Pancreas (tissue), 10 donors: ENCODE measurements at regions not wholly inside any gene's neighbourhood (a gene's known extent, or its start where the extent isn't known, plus 50 kb on each side); places are given as distances from the start of the nearest gene placed in this dataset.

Source experiments
- ATAC-seq, 4 donors: fragments of 200-7000 bp; cut with Tn5 transposase; one replicate each; pipeline versions ENCODE4 v1.8.0 to v1.9.1; 2020; ENCODE audit warnings: mild to moderate bottlenecking in 4 of 4, moderate library complexity in 4 of 4
- DNase-seq, 6 donors: peaks; one replicate each; pipeline ENCODE4 v3.0.0-alpha.2; 2020
- FAIRE-seq: peaks from 2 replicates; lab custom pipeline; 2012; peaks lifted over from hg19 to GRCh38; lab: Jason Lieb, UNC
- H3K27ac ChIP-seq, 4 donors: fragments of 200-600 bp; sonication (generic); 1 replicate in 3 of 4; 2 replicates in 1 of 4; pipeline versions ENCODE4 v1.5.0 to v1.8.0; 2020
- H3K27me3 ChIP-seq, 4 donors: fragments of 200-600 bp; one replicate each; pipeline ENCODE4 v1.8.0; 2021
- H3K36me3 ChIP-seq, 3 donors: fragments of 200-600 bp; sonication (generic) in 1 of 3; one replicate each; pipeline versions ENCODE4 v1.5.0 to v1.8.0; 2020 to 2021
- H3K4me1 ChIP-seq, 3 donors: fragments of 200-600 bp; one replicate each; pipeline ENCODE4 v1.8.0; 2021
- H3K4me3 ChIP-seq, 4 donors: fragments of 200-600 bp; sonication (generic) in 2 of 4; one replicate each; pipeline versions ENCODE4 v1.5.0 to v1.8.0; 2020 to 2021
- H3K9me3 ChIP-seq, 4 donors: fragments of 200-600 bp; one replicate each; pipeline ENCODE4 v1.8.0; 2021
- WGBS, 2 donors: extraction: QIAGEN DNeasy Blood & Tissue Kit; methylation state at CpG; one replicate each; pipeline ENCODE4 v1.1.7; 2013; 5-methylcytosine and 5-hydroxymethylcytosine counted together
- intact Hi-C, 3 donors: fragments of 100-400 bp; cut with DNase I; formaldehyde crosslinking; loops; one replicate each; pipeline versions ENCODE4 v1.11.1 to v1.14.2; 2022
- TF ChIP-seq, protein P1 (sequence below), 4 donors: fragments of 200-600 bp; sonication (generic) in 3 of 4; IDR thresholded peaks; one replicate each; pipeline versions ENCODE4 v1.5.0 to v1.8.0; 2021; ENCODE audit warnings: antibody characterized with exemption in 4 of 4
- donor health status: healthy with polysubstance abuse.
- donor health status: DM: no; HTN: no; CAD: no; lungs with moderate emphysema.
- donor health status: DM: no; HTN: no; CAD: no.
- donor health status: control.
- donor health status: control.
- donor health status: Bipolar disorder and iron deficiency.
- donor health status: DM: yes; HTN: yes; CAD: no.
- donor health status: DM: no; HTN: no; CAD: no.
- donor health status: DM: no; HTN: no; CAD: no.
- donor health status: DM: yes; HTN: yes; CAD: no.

- ATAC-seq (no peak), DNase-seq (no peak), FAIRE-seq (no peak)
- Histone ChIP-seq H3K4me3 (no peak overlapping the region), H3K4me1 (no peaks in the 10 kb centered on the region), H3K36me3 (no peaks in the 10 kb centered on the region), H3K27me3 (no peaks in the 10 kb centered on the region), H3K9me3 (no peaks in the 10 kb centered on the region), H3K27ac (no peak overlapping the region)
- WGBS, 2 donors, result 51% methylated on average over 3 of the region's 3 CpGs
- TF ChIP-seq, protein P1, sequence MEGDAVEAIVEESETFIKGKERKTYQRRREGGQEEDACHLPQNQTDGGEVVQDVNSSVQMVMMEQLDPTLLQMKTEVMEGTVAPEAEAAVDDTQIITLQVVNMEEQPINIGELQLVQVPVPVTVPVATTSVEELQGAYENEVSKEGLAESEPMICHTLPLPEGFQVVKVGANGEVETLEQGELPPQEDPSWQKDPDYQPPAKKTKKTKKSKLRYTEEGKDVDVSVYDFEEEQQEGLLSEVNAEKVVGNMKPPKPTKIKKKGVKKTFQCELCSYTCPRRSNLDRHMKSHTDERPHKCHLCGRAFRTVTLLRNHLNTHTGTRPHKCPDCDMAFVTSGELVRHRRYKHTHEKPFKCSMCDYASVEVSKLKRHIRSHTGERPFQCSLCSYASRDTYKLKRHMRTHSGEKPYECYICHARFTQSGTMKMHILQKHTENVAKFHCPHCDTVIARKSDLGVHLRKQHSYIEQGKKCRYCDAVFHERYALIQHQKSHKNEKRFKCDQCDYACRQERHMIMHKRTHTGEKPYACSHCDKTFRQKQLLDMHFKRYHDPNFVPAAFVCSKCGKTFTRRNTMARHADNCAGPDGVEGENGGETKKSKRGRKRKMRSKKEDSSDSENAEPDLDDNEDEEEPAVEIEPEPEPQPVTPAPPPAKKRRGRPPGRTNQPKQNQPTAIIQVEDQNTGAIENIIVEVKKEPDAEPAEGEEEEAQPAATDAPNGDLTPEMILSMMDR (IDR thresholded peaks at IDR 0.05), result no peak
- intact Hi-C loops, result no loop called here
These were observed 383.7 kb upstream of the ZNF507 start for GRCh38 chr19:31961667-31962066.

- no peaks in the 10 kb centered on the region for H3K36me3 ChIP-seq
- H3K4me3 ChIP-seq, result no peak overlapping the region
- WGBS, 2 donors, result 7 to 9% methylated on average over 5 of the region's 5 CpGs
- H3K27me3 ChIP-seq, result no peaks in the 10 kb centered on the region
- DNase-seq (no peak), FAIRE-seq (no peak), ATAC-seq (no peak)
- H3K9me3 ChIP-seq, result no peaks in the 10 kb centered on the region
- TF ChIP-seq, protein P1 (IDR thresholded peaks at IDR 0.05), result no peak
- H3K4me1 ChIP-seq, result no peaks in the 10 kb centered on the region
- intact Hi-C loops, result no loop called here
- H3K27ac ChIP-seq, result no peak overlapping the region
These were observed 382.8 kb upstream of the ZNF507 start for GRCh38 chr19:31962561-31962996.

GRCh38 chr19:31963746-31964145, 381.7 kb upstream of the ZNF507 start:
- WGBS, 2 donors, result 83% methylated on average over 4 of the region's 4 CpGs
- no peak for FAIRE-seq

DNA sequence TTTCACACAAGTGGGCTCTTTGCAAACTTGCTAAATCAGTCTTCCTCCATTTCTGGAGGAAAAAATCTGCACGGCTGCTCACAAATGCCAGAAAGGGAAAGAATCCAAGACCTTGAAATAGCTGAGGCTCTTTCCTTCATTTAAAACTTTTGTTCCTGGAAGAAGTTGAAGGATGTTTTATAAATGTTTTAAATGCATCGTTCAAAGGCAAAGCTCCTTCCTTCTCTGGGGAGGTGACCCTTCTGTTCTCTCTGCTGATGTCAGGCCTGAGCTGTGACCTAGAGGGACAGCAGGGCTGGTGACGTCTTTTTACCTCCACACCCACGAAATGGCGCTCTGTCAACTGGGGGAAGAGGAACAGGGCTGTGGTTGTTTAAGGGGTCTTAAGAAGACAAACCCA, 376.4 kb upstream of the ZNF507 start:
- Histone ChIP-seq H3K36me3 (no peaks in the 10 kb centered on the region), H3K9me3 (no peaks in the 10 kb centered on the region), H3K4me1 (no peaks in the 10 kb centered on the region), H3K27ac (no peak overlapping the region), H3K27me3 (peaks cover 0 to 6% (median 0%) of the 10 kb centered on the region in 4 donors), H3K4me3 (no peak overlapping the region)
- DNase-seq (no peak), FAIRE-seq (no peak), ATAC-seq (no peak)
- 33 to 42% methylated on average over 5 of the region's 5 CpGs for whole genome bisulfite sequencing, 2 donors
- TF ChIP-seq, protein P1 (IDR thresholded peaks at IDR 0.05), result no peak
- intact Hi-C loops, result no loop called here

More at GRCh38 chr19:31963746-31964145, 381.7 kb upstream of the ZNF507 start:
- H3K27ac ChIP-seq, result no peak overlapping the region
- TF ChIP-seq, protein P1 (IDR thresholded peaks at IDR 0.05), result no peak
- H3K27me3 ChIP-seq, result no peaks in the 10 kb centered on the region
- intact Hi-C loops, result no loop called here
- no peaks in the 10 kb centered on the region for H3K36me3 ChIP-seq
- no peak overlapping the region for H3K4me3 ChIP-seq
- no peak for DNase-seq
- H3K4me1 ChIP-seq, result no peaks in the 10 kb centered on the region
- ATAC-seq, result no peak
- H3K9me3 ChIP-seq, result no peaks in the 10 kb centered on the region

- Histone ChIP-seq H3K4me3 (no peak overlapping the region), H3K36me3 (no peaks in the 10 kb centered on the region), H3K27me3 (peaks cover 0 to 6% (median 0%) of the 10 kb centered on the region in 4 donors), H3K9me3 (no peaks in the 10 kb centered on the region), H3K4me1 (no peaks in the 10 kb centered on the region), H3K27ac (no peak overlapping the region)
- TF ChIP-seq, protein P1 (IDR thresholded peaks at IDR 0.05), result no peak
- DNase-seq, result no peak
- WGBS, 2 donors, result 35 to 40% methylated on average over 2 of the region's 2 CpGs
- no peak for FAIRE-seq
- intact Hi-C loops, result no loop called here
- ATAC-seq, result no peak
These were observed 375.4 kb upstream of the ZNF507 start for GRCh38 chr19:31970027-31970461.
